Activated CD8-positive, alpha-beta memory T cell treated with anti-CD3 and anti-CD28 coated beads, Interleukin-2, amount 50 U/mL, for 24 hours (primary cell): ENCODE measurements at regions not wholly inside any gene's neighbourhood (a gene's known extent, or its start where the extent isn't known, plus 50 kb on each side); places are given as distances from the start of the nearest gene placed in this dataset.

Source experiments
- DNase-seq: peaks from one replicate; pipeline ENCODE4 v3.0.0-alpha.2; 2020; ENCODE audit errors: extremely low read depth

GRCh38 chr9:71589612-71590011 is 178.7 kb downstream of the CEMIP2 start:
- DNase-seq, result no peak

- DNase-seq, result no peak
Measured at GRCh38 chr9:71587576-71588362, 180.5 kb downstream of the CEMIP2 start.

- no peak for DNase-seq
Measured at GRCh38 chr9:71583792-71584191, 184.5 kb downstream of the CEMIP2 start.

- no peak for DNase-seq
Measured at GRCh38 chr9:71582347-71582746, 186.0 kb downstream of the CEMIP2 start.

GRCh38 chr9:71581101-71581500 is 187.2 kb downstream of the CEMIP2 start:
- DNase-seq, result no peak

GRCh38 chr9:71571186-71571585 is 197.1 kb downstream of the CEMIP2 start:
- DNase-seq, result no peak

- no peak for DNase-seq
Measured at GRCh38 chr9:71567890-71568289, 200.4 kb downstream of the CEMIP2 start.

GRCh38 chr9:71562140-71562539 is 206.2 kb downstream of the CEMIP2 start:
- DNase-seq, result no peak

- DNase-seq, result no peak
Measured at GRCh38 chr9:71557310-71557709, 211.0 kb downstream of the CEMIP2 start.

GRCh38 chr9:71552480-71552879 is 215.8 kb downstream of the CEMIP2 start:
- no peak for DNase-seq

GRCh38 chr9:71549023-71549422 is 219.3 kb downstream of the CEMIP2 start:
- DNase-seq, result no peak

- DNase-seq, result no peak
Measured at GRCh38 chr9:71544464-71544863, 223.8 kb downstream of the CEMIP2 start.

- no peak for DNase-seq
Measured at GRCh38 chr9:71541436-71541835, 226.9 kb downstream of the CEMIP2 start.

GRCh38 chr9:71524996-71525580 is 243.2 kb downstream of the CEMIP2 start:
- DNase-seq, result no peak

GRCh38 chr9:71524516-71524915 is 243.8 kb downstream of the CEMIP2 start:
- DNase-seq, result no peak

- DNase-seq, result no peak
Measured at GRCh38 chr9:71521132-71521531, 247.2 kb downstream of the CEMIP2 start.

GRCh38 chr9:71519098-71519696 is 249.1 kb downstream of the CEMIP2 start:
- no peak for DNase-seq

GRCh38 chr9:71518045-71518827 is 250.1 kb downstream of the CEMIP2 start:
- no peak for DNase-seq

- no peak for DNase-seq
Measured at GRCh38 chr9:71515626-71516025, 252.7 kb downstream of the CEMIP2 start.

- no peak for DNase-seq
Measured at GRCh38 chr9:71515107-71515506, 253.2 kb downstream of the CEMIP2 start.

- no peak for DNase-seq
Measured at GRCh38 chr9:71514344-71514975, 253.9 kb downstream of the CEMIP2 start.

GRCh38 chr9:71509054-71509453 is 259.3 kb downstream of the CEMIP2 start:
- DNase-seq, result no peak
